H1 (cell line): ENCODE measurements at regions not wholly inside any gene's neighbourhood (a gene's known extent, or its start where the extent isn't known, plus 50 kb on each side); places are given as distances from the start of the nearest gene placed in this dataset.

ENCODE experiments used
- CTCF ChIA-PET: fragments of 300-600 bp; sonication (Branson Sonifier 250); formaldehyde crosslinking; loops from one replicate; lab custom pipeline; 2021; ENCODE audit not compliant: partially characterized antibody; lab: Charles Lee
- POLR2A ChIA-PET: fragments of 300-600 bp; sonication (Branson Sonifier 250); formaldehyde crosslinking; loops from one replicate; lab custom pipeline; 2021; ENCODE audit warnings: inconsistent platforms; ENCODE audit not compliant: partially characterized antibody; lab: Charles Lee
- DNase-seq, 2 experiments: peaks; one replicate each; pipeline versions ENCODE4 v3.0.0 to v3.0.0-alpha.2; 2010 to 2022; ENCODE audit warnings: low spot score in 2 of 2, low read depth in 1 of 2, mixed read lengths in 1 of 2
- FAIRE-seq: peaks from 2 replicates; lab custom pipeline; 2011; peaks lifted over from hg19 to GRCh38; lab: Jason Lieb, UNC
- H2AFZ ChIP-seq: 2 replicates; pipeline ENCODE4 v1.8.1; 2012; ENCODE audit warnings: low read length, inconsistent platforms
- H2AK5ac ChIP-seq: 2 replicates; pipeline ENCODE4 v1.6.1; 2013; ENCODE audit warnings: low read depth, low read length
- H2BK120ac ChIP-seq: replicated peaks from 2 replicates; pipeline ENCODE3; 2013; ENCODE audit warnings: low read depth, low read length, inconsistent platforms
- H2BK12ac ChIP-seq: 2 replicates; pipeline ENCODE4 v1.6.1; 2013; ENCODE audit warnings: low read depth, low read length
- H2BK15ac ChIP-seq: 2 replicates; pipeline ENCODE4 v1.6.1; 2013; ENCODE audit warnings: low read length
- H2BK20ac ChIP-seq: 2 replicates; pipeline ENCODE4 v1.6.1; 2013; ENCODE audit warnings: low read length
- H2BK5ac ChIP-seq: 2 replicates; pipeline ENCODE4 v1.6.1; 2013; ENCODE audit warnings: low read depth, low read length
- H3K14ac ChIP-seq: 2 replicates; pipeline ENCODE4 v1.6.1; 2013; ENCODE audit warnings: inconsistent platforms; ENCODE audit not compliant: insufficient read length
- H3K18ac ChIP-seq: 2 replicates; pipeline ENCODE4 v1.6.1; 2013; ENCODE audit warnings: low read length; ENCODE audit errors: extremely low read depth
- H3K23ac ChIP-seq: 2 replicates; pipeline ENCODE4 v1.6.1; 2013; ENCODE audit warnings: inconsistent platforms; ENCODE audit not compliant: insufficient read length
- H3K23me2 ChIP-seq: 2 replicates; pipeline ENCODE4 v1.6.1; 2013; ENCODE audit warnings: low read depth, low read length
- H3K27ac ChIP-seq: 2 replicates; pipeline ENCODE4 v1.6.1; 2011; ENCODE audit warnings: low read depth, low read length, inconsistent platforms
- H3K27me3 ChIP-seq, 4 experiments: replicated peaks in 1 of 4; 1 replicate in 1 of 4; 2 replicates in 3 of 4; pipeline versions ENCODE4 v1.6.1 to v1.8.1; 2011 to 2013; ENCODE audit warnings: low read length in 3 of 4, mild to moderate bottlenecking in 3 of 4, inconsistent platforms in 2 of 4, mixed read lengths in 2 of 4, moderate library complexity in 1 of 4; ENCODE audit not compliant: control insufficient read depth in 3 of 4, insufficient read depth in 3 of 4; ENCODE audit errors: extremely low read depth in 1 of 4
- H3K36me3 ChIP-seq, 4 experiments: 2 replicates each; pipeline versions ENCODE4 v1.6.1 to v1.8.1; 2011 to 2013; ENCODE audit warnings: mild to moderate bottlenecking in 4 of 4, low read length in 3 of 4, moderate library complexity in 2 of 4, control low read depth in 1 of 4, inconsistent platforms in 1 of 4; ENCODE audit not compliant: insufficient read depth in 4 of 4, control insufficient read depth in 2 of 4
- H3K4ac ChIP-seq: replicated peaks from 2 replicates; pipeline ENCODE3; 2013; ENCODE audit warnings: low read length, low read depth, mixed read lengths, inconsistent platforms; ENCODE audit not compliant: insufficient read length
- H3K4me1 ChIP-seq, 4 experiments: replicated peaks in 1 of 4; 1 replicate in 1 of 4; 2 replicates in 3 of 4; pipeline versions ENCODE4 v1.6.1 to v1.8.1; 2011 to 2013; ENCODE audit warnings: low read length in 3 of 4, inconsistent platforms in 2 of 4, mixed read lengths in 1 of 4; ENCODE audit not compliant: insufficient read depth in 4 of 4, control insufficient read depth in 3 of 4
- H3K4me2 ChIP-seq, 2 experiments: 2 replicates each; pipeline versions ENCODE4 v1.6.1 to v1.8.1; 2011 to 2013; ENCODE audit warnings: low read depth in 2 of 2, low read length in 2 of 2, control low read depth in 1 of 2, inconsistent platforms in 1 of 2, mild to moderate bottlenecking in 1 of 2; ENCODE audit not compliant: insufficient read depth in 1 of 2
- H3K4me3 ChIP-seq, 4 experiments: fragments of 200-600, 300-600 bp in 1 of 4; sonication (generic), shearing (Covaris generic), sonication (Bioruptor Twin) in 1 of 4; 2 replicates each; pipeline versions ENCODE4 v1.5.1 to v1.8.1; 2011 to 2016; ENCODE audit warnings: low read length in 4 of 4, low read depth in 3 of 4, control low read depth in 2 of 4, inconsistent platforms in 2 of 4, mild to moderate bottlenecking in 2 of 4, mixed read lengths in 1 of 4, moderate library complexity in 1 of 4; ENCODE audit not compliant: insufficient read depth in 2 of 4; ENCODE audit errors: extremely low read depth in 1 of 4
- H3K56ac ChIP-seq: replicated peaks from 2 replicates; pipeline ENCODE3; 2013; ENCODE audit warnings: low read depth, mild to moderate bottlenecking, mixed read lengths, low read length, inconsistent platforms; ENCODE audit not compliant: insufficient read length
- H3K79me1 ChIP-seq: 2 replicates; pipeline ENCODE4 v1.6.1; 2013; ENCODE audit warnings: low read depth, low read length, control low read depth
- H3K79me2 ChIP-seq, 2 experiments: 2 replicates each; pipeline versions ENCODE4 v1.6.1 to v1.8.1; 2012 to 2013; ENCODE audit warnings: low read length in 2 of 2, mild to moderate bottlenecking in 2 of 2, inconsistent platforms in 1 of 2; ENCODE audit not compliant: insufficient read depth in 2 of 2, control insufficient read depth in 1 of 2
- H3K9ac ChIP-seq, 4 experiments: replicated peaks in 1 of 4; 1 replicate in 1 of 4; 2 replicates in 3 of 4; pipeline versions ENCODE4 v1.6.1 to v1.8.1; 2011 to 2013; ENCODE audit warnings: low read depth in 3 of 4, low read length in 3 of 4, control low read depth in 2 of 4, mild to moderate bottlenecking in 2 of 4, moderate library complexity in 2 of 4, inconsistent platforms in 1 of 4; ENCODE audit errors: extremely low read depth in 1 of 4
- H3K9me3 ChIP-seq, 2 experiments: 2 replicates each; pipeline versions ENCODE4 v1.6.1 to v1.8.1; 2012 to 2013; ENCODE audit warnings: mild to moderate bottlenecking in 2 of 2, moderate library complexity in 2 of 2, control low read depth in 1 of 2, inconsistent platforms in 1 of 2, low read depth in 1 of 2, low read length in 1 of 2, mixed read lengths in 1 of 2; ENCODE audit not compliant: insufficient read depth in 2 of 2
- H4K20me1 ChIP-seq, 2 experiments: replicated peaks in 1 of 2; 2 replicates each; pipeline versions ENCODE3 to v1.8.1; 2011 to 2013; ENCODE audit warnings: inconsistent platforms in 2 of 2, low read length in 2 of 2, mild to moderate bottlenecking in 1 of 2; ENCODE audit not compliant: insufficient read depth in 2 of 2, control insufficient read depth in 1 of 2
- H4K5ac ChIP-seq: 2 replicates; pipeline ENCODE4 v1.6.1; 2013; ENCODE audit warnings: low read length, low read depth, mixed read lengths, inconsistent platforms; ENCODE audit not compliant: insufficient read length
- H4K8ac ChIP-seq: 2 replicates; pipeline ENCODE4 v1.8.0; 2013; ENCODE audit warnings: mild to moderate bottlenecking, moderate library complexity, low read length, inconsistent platforms; ENCODE audit not compliant: insufficient read depth; ENCODE audit errors: extremely low read depth
- H4K91ac ChIP-seq: replicated peaks from 2 replicates; pipeline ENCODE3; 2013; ENCODE audit warnings: low read length, mixed read lengths, inconsistent platforms; ENCODE audit not compliant: insufficient read length
- RAD21 ChIP-seq, 2 experiments: IDR thresholded peaks in 1 of 2; conservative IDR thresholded peaks in 1 of 2; 2 replicates each; pipeline ENCODE4 v1.6.1; 2011; ENCODE audit warnings: low read depth in 2 of 2, low read length in 2 of 2, improper control_type of control experiment in 1 of 2, inconsistent platforms in 1 of 2, mild to moderate bottlenecking in 1 of 2, moderate library complexity in 1 of 2
- WGBS, 2 experiments: shearing (Covaris generic) in 1 of 2; methylation state at CpG; one replicate each; pipeline versions ENCODE4 v1.1.6 to v1.1.7; 2013 to 2015; ENCODE audit warnings: low lambda C conversion rate in 2 of 2, mixed read lengths in 2 of 2, inconsistent platforms in 1 of 2, low coverage in 1 of 2, missing lambda C conversion rate in 1 of 2; ENCODE audit not compliant: insufficient replicate concordance in 2 of 2, insufficient coverage in 1 of 2, insufficient read length in 1 of 2; ENCODE audit errors: extremely low coverage in 1 of 2, missing lambda C conversion rate in 1 of 2; 5-methylcytosine and 5-hydroxymethylcytosine counted together
- TF ChIP-seq, protein P1 (sequence below): IDR thresholded peaks from 2 replicates; pipeline ENCODE4 v1.6.1; 2011; ENCODE audit warnings: low read depth, mild to moderate bottlenecking, low read length; ENCODE audit not compliant: insufficient read depth

DNA sequence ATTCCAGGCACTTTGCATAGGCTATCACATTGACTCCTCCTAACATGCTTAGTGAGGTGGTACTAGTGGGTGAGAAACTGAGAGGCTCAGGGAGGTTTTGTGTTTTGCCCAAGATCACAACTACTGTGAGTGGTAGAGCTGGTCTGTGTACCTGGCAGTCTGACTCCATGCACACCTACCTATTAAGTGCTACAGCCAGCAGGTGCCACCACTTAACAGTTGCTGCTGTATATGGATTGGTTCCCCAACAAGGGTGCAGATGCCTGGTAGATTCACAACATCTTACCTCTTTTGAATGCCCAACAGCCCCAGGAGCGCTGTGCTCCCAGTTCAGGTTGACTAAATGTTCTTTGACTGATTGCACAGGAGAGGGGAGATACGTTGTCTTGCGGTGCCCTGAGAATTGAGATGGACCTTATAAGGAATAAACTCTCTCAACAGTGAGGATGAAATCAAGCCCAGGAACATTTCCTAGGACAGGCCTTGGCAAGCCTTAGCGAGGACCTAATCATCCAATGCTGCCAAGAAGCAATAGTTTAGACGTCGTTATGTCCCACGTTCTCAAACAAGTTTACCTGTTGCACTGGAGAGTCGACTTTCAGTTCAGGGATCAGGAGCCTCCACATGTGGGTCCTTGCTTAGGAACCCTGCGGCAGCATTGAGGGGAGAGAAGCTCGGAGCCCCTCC lies 78.9 kb upstream of the F3 start:
- DNase-seq = no peak
- no peak overlapping the region for H2AK5ac ChIP-seq
- no peak overlapping the region for H2BK20ac ChIP-seq
- no peaks in the 10 kb centered on the region for H4K20me1 ChIP-seq
- H3K14ac ChIP-seq = no peak overlapping the region
- 91% methylated on average over 10 of the region's 10 CpGs; no CpG with 5 or more reads in 1 of the 2 experiments for WGBS, 2 experiments
- CTCF ChIA-PET = interaction anchor here (0.5 to 2.2 kb wide), 3 partner anchors 13 to 97 kb away, joined by 4 to 6 read pairs (median 4); no protein-coding TSS in a partner anchor
- H3K23ac ChIP-seq = no peak overlapping the region
- H3K27me3 ChIP-seq = peaks cover 0 to 8% (median 6%) of the 10 kb centered on the region in 4 experiments; a peak in 6 of 7 replicates
- H3K79me1 ChIP-seq = no peaks in the 10 kb centered on the region
- no peak for FAIRE-seq
- H3K56ac ChIP-seq = no peak overlapping the region
- no peak overlapping the region for H3K9ac ChIP-seq
- H2BK12ac ChIP-seq = no peak overlapping the region
- no peak overlapping the region for H3K18ac ChIP-seq
- no peaks in the 10 kb centered on the region for H3K36me3 ChIP-seq
- no peak overlapping the region for H2BK120ac ChIP-seq
- H2BK15ac ChIP-seq = no peak overlapping the region
- POLR2A ChIA-PET = interaction anchor here (0.6 kb wide), 1 partner anchor 12 kb away, joined by 3 read pairs; no protein-coding TSS in a partner anchor
- peaks cover 18 to 25% (median 21%) of the 10 kb centered on the region in 4 experiments for H3K4me1 ChIP-seq
- H3K27ac ChIP-seq = no peak overlapping the region
- H2BK5ac ChIP-seq = no peak overlapping the region
- H3K4me3 ChIP-seq = no peak overlapping the region
- H2AFZ ChIP-seq = no peak overlapping the region
- no peak overlapping the region for H3K4ac ChIP-seq
- H3K79me2 ChIP-seq = no peaks in the 10 kb centered on the region
- no peaks in the 10 kb centered on the region for H3K23me2 ChIP-seq
- no peak overlapping the region for H4K91ac ChIP-seq
- TF ChIP-seq, protein P1, sequence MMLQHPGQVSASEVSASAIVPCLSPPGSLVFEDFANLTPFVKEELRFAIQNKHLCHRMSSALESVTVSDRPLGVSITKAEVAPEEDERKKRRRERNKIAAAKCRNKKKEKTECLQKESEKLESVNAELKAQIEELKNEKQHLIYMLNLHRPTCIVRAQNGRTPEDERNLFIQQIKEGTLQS = no peak
- peak in 1 of 2 experiments; percentile 12; a peak in 1 of 4 replicates for TF ChIP-seq RAD21 (IDR thresholded peaks at IDR 0.05 in 1 of 2, conservative IDR thresholded peaks at IDR 0.05 in 1 of 2; ENCODE audit: low read depth in 2 of 2, low read length in 2 of 2)
- no peak overlapping the region for H4K5ac ChIP-seq
- no peak overlapping the region for H3K4me2 ChIP-seq
- peaks cover 0 to 3% of the 10 kb centered on the region in 2 experiments; a peak in 1 of 4 replicates for H3K9me3 ChIP-seq
- H4K8ac ChIP-seq = no peak overlapping the region
